GM23338 (cell line): ENCODE measurements at regions not wholly inside any gene's neighbourhood (a gene's known extent, or its start where the extent isn't known, plus 50 kb on each side); places are given as distances from the start of the nearest gene placed in this dataset.

Experiments
- ATAC-seq: fragments of 200-7000 bp; cut with Tn5 transposase; 3 replicates; pipeline ENCODE4 v1.9.1; 2020
- DNase-seq: peaks from one replicate; pipeline ENCODE4 v3.0.0-alpha.2; 2015; ENCODE audit warnings: low spot score
- H2AFZ ChIP-seq: fragments of 200-600 bp; sonication (generic); 2 replicates; pipeline ENCODE4 v1.8.0; 2016; ENCODE audit warnings: antibody characterized with exemption, mild to moderate bottlenecking, moderate library complexity
- H3F3A ChIP-seq: fragments of 200-600 bp; sonication (generic); replicated peaks from 2 replicates; pipeline ENCODE4 v1.8.0; 2017; ENCODE audit warnings: antibody characterized with exemption, mixed run types, low read depth
- H3K27ac ChIP-seq: fragments of 200-600 bp; sonication (generic); 2 replicates; pipeline ENCODE4 v1.6.1; 2016; ENCODE audit warnings: low read depth
- H3K27me3 ChIP-seq: fragments of 200-600 bp; sonication (generic); 2 replicates; pipeline ENCODE4 v1.8.0; 2016; ENCODE audit warnings: mild to moderate bottlenecking, mixed run types, moderate library complexity; ENCODE audit not compliant: insufficient read depth
- H3K36me3 ChIP-seq: fragments of 200-600 bp; sonication (generic); 2 replicates; pipeline ENCODE4 v1.8.0; 2016; ENCODE audit warnings: mild to moderate bottlenecking; ENCODE audit not compliant: insufficient read depth
- H3K4me1 ChIP-seq: fragments of 200-600 bp; sonication (generic); 2 replicates; pipeline ENCODE4 v1.8.0; 2016; ENCODE audit warnings: mild to moderate bottlenecking, moderate library complexity; ENCODE audit not compliant: insufficient read depth
- H3K4me2 ChIP-seq: fragments of 200-600 bp; sonication (generic); 2 replicates; pipeline ENCODE4 v1.7.1; 2017; ENCODE audit warnings: mixed run types
- H3K4me3 ChIP-seq: fragments of 200-600 bp; sonication (generic); 2 replicates; pipeline ENCODE4 v1.6.1; 2016; ENCODE audit warnings: mixed run types
- H3K79me2 ChIP-seq: fragments of 200-600 bp; sonication (generic); replicated peaks from 2 replicates; pipeline ENCODE4 v1.8.0; 2017; ENCODE audit warnings: mild to moderate bottlenecking; ENCODE audit not compliant: insufficient read depth
- H3K9me2 ChIP-seq: fragments of 200-600 bp; sonication (generic); 2 replicates; pipeline ENCODE4 v1.8.0; 2017; ENCODE audit not compliant: insufficient read depth
- H4K20me1 ChIP-seq: fragments of 200-600 bp; sonication (generic); replicated peaks from 2 replicates; pipeline ENCODE4 v1.8.0; 2017; ENCODE audit warnings: mild to moderate bottlenecking; ENCODE audit not compliant: insufficient read depth
- H3K27ac Mint-ChIP-seq: 2 replicates; pipeline ENCODE4 v1.8.0; 2020; ENCODE audit warnings: inconsistent platforms, mild to moderate bottlenecking, moderate library complexity, mixed read lengths
- H3K27me3 Mint-ChIP-seq: 3 replicates; pipeline ENCODE4 v1.8.0; 2022; ENCODE audit warnings: low read depth, mild to moderate bottlenecking, moderate library complexity, mixed read lengths, inconsistent platforms; ENCODE audit not compliant: insufficient read depth, poor library complexity
- H3K36me3 Mint-ChIP-seq: 3 replicates; pipeline ENCODE4 v1.8.0; 2021; ENCODE audit warnings: low read depth, mild to moderate bottlenecking, inconsistent platforms, moderate library complexity, mixed read lengths
- H3K4me1 Mint-ChIP-seq: 3 replicates; pipeline ENCODE4 v1.8.0; 2020; ENCODE audit warnings: mild to moderate bottlenecking, inconsistent platforms, mixed read lengths
- H3K4me3 Mint-ChIP-seq: 3 replicates; pipeline ENCODE4 v1.8.0; 2021; ENCODE audit warnings: moderate library complexity, mild to moderate bottlenecking, inconsistent platforms, mixed read lengths
- H3K9me3 Mint-ChIP-seq: 3 replicates; pipeline ENCODE4 v1.8.0; 2020; ENCODE audit warnings: moderate library complexity, mild to moderate bottlenecking, inconsistent platforms, mixed read lengths
- CREB1 ChIP-seq: fragments of 250-450 bp; sonication (Bioruptor Pico); IDR thresholded peaks from 2 replicates; pipeline ENCODE4 v1.5.0; 2020; ENCODE audit warnings: low read depth, mild to moderate bottlenecking, moderate library complexity
- EZH2phosphoT487 ChIP-seq: fragments of 200-600 bp; sonication (generic); IDR thresholded peaks from one replicate; pipeline ENCODE4 v1.8.1; 2018; ENCODE audit warnings: antibody characterized with exemption; ENCODE audit not compliant: unreplicated experiment
- ZNF114 ChIP-seq: fragments of 250-450 bp; sonication (Bioruptor Pico); IDR thresholded peaks from 2 replicates; pipeline ENCODE4 v1.5.0; 2020; ENCODE audit warnings: mild to moderate bottlenecking, moderate library complexity
- TF ChIP-seq, protein P1 (sequence below): fragments of 250-450 bp; sonication (Bioruptor Pico); IDR thresholded peaks from 2 replicates; pipeline ENCODE4 v1.5.0; 2020; ENCODE audit warnings: mild to moderate bottlenecking, moderate library complexity
- TF ChIP-seq, protein P2 (sequence below): IDR thresholded peaks from one replicate; pipeline ENCODE4 v1.6.1; 2018; ENCODE audit warnings: antibody characterized with exemption; ENCODE audit not compliant: unreplicated experiment

DNA sequence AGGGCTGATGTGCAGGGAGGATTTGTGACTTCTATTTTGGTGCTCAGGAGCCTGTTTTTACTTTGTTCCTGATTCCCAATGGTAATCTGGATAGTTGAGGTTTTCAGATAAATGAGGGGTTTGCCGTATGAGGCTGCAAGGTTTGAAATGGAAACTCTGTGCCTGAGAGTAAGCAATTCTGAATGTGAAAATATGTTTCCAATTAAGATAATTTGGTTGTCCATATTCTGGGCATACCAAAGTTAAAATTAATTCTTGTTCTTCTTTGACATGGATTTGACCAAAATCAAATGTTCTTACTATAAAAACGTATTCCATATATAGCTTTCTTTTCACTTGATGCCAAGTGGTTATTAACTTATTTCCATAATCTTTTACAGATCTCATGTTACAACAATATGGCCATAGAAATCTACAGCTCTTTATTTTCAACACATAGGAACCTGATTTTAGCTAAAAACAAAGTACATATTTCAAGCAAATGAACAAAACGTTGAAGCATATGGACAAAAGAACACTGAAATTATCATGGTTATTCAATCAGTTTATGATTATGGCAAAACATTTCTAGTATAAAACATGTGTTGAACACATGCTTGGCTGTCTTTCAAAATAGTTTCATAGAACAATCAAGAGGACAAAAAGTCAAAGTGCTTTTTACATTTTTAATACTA, 63.4 kb upstream of the ARHGAP28 start:
- H3K27ac Mint-ChIP-seq = no peak overlapping the region
- TF ChIP-seq, protein P1, sequence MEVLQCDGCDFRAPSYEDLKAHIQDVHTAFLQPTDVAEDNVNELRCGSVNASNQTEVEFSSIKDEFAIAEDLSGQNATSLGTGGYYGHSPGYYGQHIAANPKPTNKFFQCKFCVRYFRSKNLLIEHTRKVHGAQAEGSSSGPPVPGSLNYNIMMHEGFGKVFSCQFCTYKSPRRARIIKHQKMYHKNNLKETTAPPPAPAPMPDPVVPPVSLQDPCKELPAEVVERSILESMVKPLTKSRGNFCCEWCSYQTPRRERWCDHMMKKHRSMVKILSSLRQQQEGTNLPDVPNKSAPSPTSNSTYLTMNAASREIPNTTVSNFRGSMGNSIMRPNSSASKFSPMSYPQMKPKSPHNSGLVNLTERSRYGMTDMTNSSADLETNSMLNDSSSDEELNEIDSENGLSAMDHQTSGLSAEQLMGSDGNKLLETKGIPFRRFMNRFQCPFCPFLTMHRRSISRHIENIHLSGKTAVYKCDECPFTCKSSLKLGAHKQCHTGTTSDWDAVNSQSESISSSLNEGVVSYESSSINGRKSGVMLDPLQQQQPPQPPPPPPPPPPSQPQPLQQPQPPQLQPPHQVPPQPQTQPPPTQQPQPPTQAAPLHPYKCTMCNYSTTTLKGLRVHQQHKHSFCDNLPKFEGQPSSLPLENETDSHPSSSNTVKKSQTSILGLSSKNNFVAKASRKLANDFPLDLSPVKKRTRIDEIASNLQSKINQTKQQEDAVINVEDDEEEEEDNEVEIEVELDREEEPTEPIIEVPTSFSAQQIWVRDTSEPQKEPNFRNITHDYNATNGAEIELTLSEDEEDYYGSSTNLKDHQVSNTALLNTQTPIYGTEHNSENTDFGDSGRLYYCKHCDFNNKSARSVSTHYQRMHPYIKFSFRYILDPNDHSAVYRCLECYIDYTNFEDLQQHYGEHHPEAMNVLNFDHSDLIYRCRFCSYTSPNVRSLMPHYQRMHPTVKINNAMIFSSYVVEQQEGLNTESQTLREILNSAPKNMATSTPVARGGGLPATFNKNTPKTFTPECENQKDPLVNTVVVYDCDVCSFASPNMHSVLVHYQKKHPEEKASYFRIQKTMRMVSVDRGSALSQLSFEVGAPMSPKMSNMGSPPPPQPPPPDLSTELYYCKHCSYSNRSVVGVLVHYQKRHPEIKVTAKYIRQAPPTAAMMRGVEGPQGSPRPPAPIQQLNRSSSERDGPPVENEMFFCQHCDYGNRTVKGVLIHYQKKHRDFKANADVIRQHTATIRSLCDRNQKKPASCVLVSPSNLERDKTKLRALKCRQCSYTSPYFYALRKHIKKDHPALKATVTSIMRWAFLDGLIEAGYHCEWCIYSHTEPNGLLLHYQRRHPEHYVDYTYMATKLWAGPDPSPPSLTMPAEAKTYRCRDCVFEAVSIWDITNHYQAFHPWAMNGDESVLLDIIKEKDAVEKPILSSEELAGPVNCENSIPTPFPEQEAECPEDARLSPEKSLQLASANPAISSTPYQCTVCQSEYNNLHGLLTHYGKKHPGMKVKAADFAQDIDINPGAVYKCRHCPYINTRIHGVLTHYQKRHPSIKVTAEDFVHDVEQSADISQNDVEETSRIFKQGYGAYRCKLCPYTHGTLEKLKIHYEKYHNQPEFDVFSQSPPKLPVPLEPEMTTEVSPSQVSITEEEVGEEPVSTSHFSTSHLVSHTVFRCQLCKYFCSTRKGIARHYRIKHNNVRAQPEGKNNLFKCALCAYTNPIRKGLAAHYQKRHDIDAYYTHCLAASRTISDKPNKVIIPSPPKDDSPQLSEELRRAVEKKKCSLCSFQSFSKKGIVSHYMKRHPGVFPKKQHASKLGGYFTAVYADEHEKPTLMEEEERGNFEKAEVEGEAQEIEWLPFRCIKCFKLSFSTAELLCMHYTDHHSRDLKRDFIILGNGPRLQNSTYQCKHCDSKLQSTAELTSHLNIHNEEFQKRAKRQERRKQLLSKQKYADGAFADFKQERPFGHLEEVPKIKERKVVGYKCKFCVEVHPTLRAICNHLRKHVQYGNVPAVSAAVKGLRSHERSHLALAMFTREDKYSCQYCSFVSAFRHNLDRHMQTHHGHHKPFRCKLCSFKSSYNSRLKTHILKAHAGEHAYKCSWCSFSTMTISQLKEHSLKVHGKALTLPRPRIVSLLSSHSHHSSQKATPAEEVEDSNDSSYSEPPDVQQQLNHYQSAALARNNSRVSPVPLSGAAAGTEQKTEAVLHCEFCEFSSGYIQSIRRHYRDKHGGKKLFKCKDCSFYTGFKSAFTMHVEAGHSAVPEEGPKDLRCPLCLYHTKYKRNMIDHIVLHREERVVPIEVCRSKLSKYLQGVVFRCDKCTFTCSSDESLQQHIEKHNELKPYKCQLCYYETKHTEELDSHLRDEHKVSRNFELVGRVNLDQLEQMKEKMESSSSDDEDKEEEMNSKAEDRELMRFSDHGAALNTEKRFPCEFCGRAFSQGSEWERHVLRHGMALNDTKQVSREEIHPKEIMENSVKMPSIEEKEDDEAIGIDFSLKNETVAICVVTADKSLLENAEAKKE = no peak
- TF ChIP-seq CREB1 (CRISPR knock-in tag) (no peak), EZH2phosphoT487 (no peak), ZNF114 (CRISPR knock-in tag) (no peak)
- TF ChIP-seq, protein P2, sequence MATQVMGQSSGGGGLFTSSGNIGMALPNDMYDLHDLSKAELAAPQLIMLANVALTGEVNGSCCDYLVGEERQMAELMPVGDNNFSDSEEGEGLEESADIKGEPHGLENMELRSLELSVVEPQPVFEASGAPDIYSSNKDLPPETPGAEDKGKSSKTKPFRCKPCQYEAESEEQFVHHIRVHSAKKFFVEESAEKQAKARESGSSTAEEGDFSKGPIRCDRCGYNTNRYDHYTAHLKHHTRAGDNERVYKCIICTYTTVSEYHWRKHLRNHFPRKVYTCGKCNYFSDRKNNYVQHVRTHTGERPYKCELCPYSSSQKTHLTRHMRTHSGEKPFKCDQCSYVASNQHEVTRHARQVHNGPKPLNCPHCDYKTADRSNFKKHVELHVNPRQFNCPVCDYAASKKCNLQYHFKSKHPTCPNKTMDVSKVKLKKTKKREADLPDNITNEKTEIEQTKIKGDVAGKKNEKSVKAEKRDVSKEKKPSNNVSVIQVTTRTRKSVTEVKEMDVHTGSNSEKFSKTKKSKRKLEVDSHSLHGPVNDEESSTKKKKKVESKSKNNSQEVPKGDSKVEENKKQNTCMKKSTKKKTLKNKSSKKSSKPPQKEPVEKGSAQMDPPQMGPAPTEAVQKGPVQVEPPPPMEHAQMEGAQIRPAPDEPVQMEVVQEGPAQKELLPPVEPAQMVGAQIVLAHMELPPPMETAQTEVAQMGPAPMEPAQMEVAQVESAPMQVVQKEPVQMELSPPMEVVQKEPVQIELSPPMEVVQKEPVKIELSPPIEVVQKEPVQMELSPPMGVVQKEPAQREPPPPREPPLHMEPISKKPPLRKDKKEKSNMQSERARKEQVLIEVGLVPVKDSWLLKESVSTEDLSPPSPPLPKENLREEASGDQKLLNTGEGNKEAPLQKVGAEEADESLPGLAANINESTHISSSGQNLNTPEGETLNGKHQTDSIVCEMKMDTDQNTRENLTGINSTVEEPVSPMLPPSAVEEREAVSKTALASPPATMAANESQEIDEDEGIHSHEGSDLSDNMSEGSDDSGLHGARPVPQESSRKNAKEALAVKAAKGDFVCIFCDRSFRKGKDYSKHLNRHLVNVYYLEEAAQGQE = no peak
- no peak overlapping the region for H3K4me3 ChIP-seq

More for the DNA sequence above, 63.4 kb upstream of the ARHGAP28 start:
- ATAC-seq (no peak), DNase-seq (no peak)
- Histone ChIP-seq H3F3A (no peaks in the 10 kb centered on the region), H3K9me2 (no peaks in the 10 kb centered on the region), H3K36me3 (no peaks in the 10 kb centered on the region), H3K27ac (no peak overlapping the region), H4K20me1 (no peaks in the 10 kb centered on the region), H3K4me1 (peaks cover 11% of the 10 kb centered on the region), H3K4me2 (no peak overlapping the region), H3K27me3 (no peaks in the 10 kb centered on the region), H2AFZ (0 out of 2 replicates have a peak overlapping the region, but pooled peaks have one; percentile 33), H3K79me2 (no peaks in the 10 kb centered on the region)
- Mint-ChIP-seq H3K4me1 (peaks cover 11% of the 10 kb centered on the region; the same call in 2 of the 3 replicates), H3K36me3 (no peaks in the 10 kb centered on the region), H3K4me3 (no peak overlapping the region), H3K27me3 (peaks cover 5% of the 10 kb centered on the region), H3K9me3 (no peaks in the 10 kb centered on the region; the same call in 2 of the 3 replicates)
